Parathyroid adenoma (tissue), 2 donors: ENCODE measurements at regions not wholly inside any gene's neighbourhood (a gene's known extent, or its start where the extent isn't known, plus 50 kb on each side); places are given as distances from the start of the nearest gene placed in this dataset.

Experiments
- H2AFZ ChIP-seq: fragments of 300-600 bp; sonication (generic); one replicate; pipeline ENCODE4 v1.7.0; 2017; ENCODE audit warnings: antibody characterized with exemption, mild to moderate bottlenecking
- H3K27ac ChIP-seq: fragments of 300-600 bp; sonication (generic); one replicate; pipeline ENCODE4 v1.7.0; 2017
- H3K27me3 ChIP-seq: fragments of 300-600 bp; sonication (generic); one replicate; pipeline ENCODE4 v1.7.0; 2017; ENCODE audit warnings: low read length; ENCODE audit not compliant: control insufficient read depth, insufficient read depth
- H3K36me3 ChIP-seq: fragments of 300-600 bp; sonication (generic); one replicate; pipeline ENCODE4 v1.7.0; 2017; ENCODE audit warnings: low read length; ENCODE audit not compliant: control insufficient read depth, insufficient read depth
- H3K4me1 ChIP-seq: fragments of 300-600 bp; sonication (generic); one replicate; pipeline ENCODE4 v1.7.0; 2017; ENCODE audit warnings: control low read depth
- H3K4me2 ChIP-seq: fragments of 300-600 bp; sonication (generic); one replicate; pipeline ENCODE4 v1.7.0; 2017; ENCODE audit warnings: low read length
- H3K4me3 ChIP-seq: fragments of 300-600 bp; sonication (generic); one replicate; pipeline ENCODE4 v1.7.0; 2017; ENCODE audit warnings: low read depth, low read length
- H3K79me2 ChIP-seq: fragments of 300-600 bp; sonication (generic); one replicate; pipeline ENCODE4 v1.7.0; 2017; ENCODE audit warnings: control low read depth
- H3K9ac ChIP-seq: fragments of 300-600 bp; sonication (generic); one replicate; pipeline ENCODE4 v1.7.0; 2017; ENCODE audit warnings: mild to moderate bottlenecking
- H3K9me3 ChIP-seq: fragments of 300-600 bp; sonication (generic); one replicate; pipeline ENCODE4 v1.7.0; 2017; ENCODE audit warnings: low read length; ENCODE audit not compliant: control insufficient read depth
- CTCF ChIP-seq: fragments of 300-600 bp; sonication (generic); IDR thresholded peaks from one replicate; pipeline ENCODE4 v1.7.0; 2017; ENCODE audit warnings: antibody characterized with exemption, mild to moderate bottlenecking
- donor health status: primary hyperparathyroidism.

- Histone ChIP-seq H3K4me3 (no peak overlapping the region), H2AFZ (no peak overlapping the region)
- TF ChIP-seq CTCF = no peak
Measured at GRCh38 chr20:52722926-52723688, 249.1 kb upstream of the TSHZ2 start.

GRCh38 chr20:52708137-52708536 is 264.0 kb upstream of the TSHZ2 start:
- H3K4me2 ChIP-seq = no peak overlapping the region
- H3K79me2 ChIP-seq = no peaks in the 10 kb centered on the region
- TF ChIP-seq CTCF = no peak
- H3K27ac ChIP-seq = no peak overlapping the region
- no peaks in the 10 kb centered on the region for H3K4me1 ChIP-seq
- H3K4me3 ChIP-seq = no peak overlapping the region
- no peaks in the 10 kb centered on the region for H3K9me3 ChIP-seq
- no peaks in the 10 kb centered on the region for H3K27me3 ChIP-seq
- no peak overlapping the region for H3K9ac ChIP-seq
- H3K36me3 ChIP-seq = no peaks in the 10 kb centered on the region
- no peak overlapping the region for H2AFZ ChIP-seq

More at GRCh38 chr20:52722926-52723688, 249.1 kb upstream of the TSHZ2 start:
- no peaks in the 10 kb centered on the region for H3K79me2 ChIP-seq
- H3K27me3 ChIP-seq = no peaks in the 10 kb centered on the region
- no peak overlapping the region for H3K9ac ChIP-seq
- H3K36me3 ChIP-seq = no peaks in the 10 kb centered on the region
- H3K4me2 ChIP-seq = no peak overlapping the region
- H3K4me1 ChIP-seq = no peaks in the 10 kb centered on the region
- no peaks in the 10 kb centered on the region for H3K9me3 ChIP-seq
- H3K27ac ChIP-seq = no peak overlapping the region

- H3K27ac ChIP-seq = no peak overlapping the region
Measured at GRCh38 chr20:52704553-52704952, 267.6 kb upstream of the TSHZ2 start.

GRCh38 chr20:52688345-52688744 is 283.8 kb upstream of the TSHZ2 start:
- Histone ChIP-seq H3K27me3 (no peaks in the 10 kb centered on the region), H3K4me1 (no peaks in the 10 kb centered on the region), H3K4me2 (no peak overlapping the region), H3K79me2 (no peaks in the 10 kb centered on the region), H3K36me3 (no peaks in the 10 kb centered on the region), H2AFZ (no peak overlapping the region), H3K4me3 (no peak overlapping the region), H3K27ac (no peak overlapping the region), H3K9ac (no peak overlapping the region), H3K9me3 (no peaks in the 10 kb centered on the region)
- no peak for TF ChIP-seq CTCF

More at GRCh38 chr20:52704553-52704952, 267.6 kb upstream of the TSHZ2 start:
- no peaks in the 10 kb centered on the region for H3K4me1 ChIP-seq
- no peak for TF ChIP-seq CTCF
- H3K4me2 ChIP-seq = no peak overlapping the region
- H3K4me3 ChIP-seq = no peak overlapping the region
- H3K79me2 ChIP-seq = no peaks in the 10 kb centered on the region
- H2AFZ ChIP-seq = no peak overlapping the region
- no peak overlapping the region for H3K9ac ChIP-seq
- H3K9me3 ChIP-seq = no peaks in the 10 kb centered on the region
- H3K27me3 ChIP-seq = no peaks in the 10 kb centered on the region
- no peaks in the 10 kb centered on the region for H3K36me3 ChIP-seq

- Histone ChIP-seq H3K4me1 (no peaks in the 10 kb centered on the region), H3K4me2 (no peak overlapping the region), H3K4me3 (no peak overlapping the region), H3K27ac (no peak overlapping the region), H3K36me3 (no peaks in the 10 kb centered on the region), H2AFZ (no peak overlapping the region), H3K9me3 (no peaks in the 10 kb centered on the region), H3K9ac (no peak overlapping the region), H3K79me2 (no peaks in the 10 kb centered on the region), H3K27me3 (no peaks in the 10 kb centered on the region)
- TF ChIP-seq CTCF = no peak
Measured at GRCh38 chr20:52684905-52685304, 287.3 kb upstream of the TSHZ2 start.
